ENCODE measurements at regions not wholly inside any gene's neighbourhood (a gene's known extent, or its start where the extent isn't known, plus 50 kb on each side); places are given as distances from the start of the nearest gene placed in this dataset.

DNA sequence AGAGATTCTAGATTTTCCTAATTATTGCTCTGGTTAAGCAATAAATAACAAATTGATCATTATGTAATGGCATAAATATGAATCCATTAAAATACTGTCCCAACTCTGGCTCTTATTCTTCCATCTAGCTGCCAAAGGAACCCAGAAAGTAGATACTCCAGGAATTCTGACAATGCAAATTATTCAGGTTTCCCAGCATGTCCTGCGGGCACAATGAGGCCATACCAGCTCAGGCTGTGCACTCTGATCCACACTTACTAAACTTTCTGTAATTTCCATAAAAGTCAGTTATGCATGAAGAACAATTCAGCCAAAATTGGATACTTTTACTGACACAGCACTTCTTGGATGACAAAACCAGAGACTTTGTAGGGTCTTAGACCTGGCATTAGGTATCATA, 576.3 kb downstream of the KCNH5 start:
- DNase-seq (ENCODE audit: low spot score) = no peak
- Histone ChIP-seq H3K36me3 (no peaks in the 10 kb centered on the region), H3K4me3 (no peak overlapping the region)

GRCh38 chr14:62470935-62471334, 574.3 kb downstream of the KCNH5 start:
- Histone ChIP-seq H3K4me1 (replicated peaks) (no peaks in the 10 kb centered on the region), H3K27ac (no peak overlapping the region), H3K36me3 (no peaks in the 10 kb centered on the region), H3K9me3 (no peaks in the 10 kb centered on the region), H3K27me3 (replicated peaks; ENCODE audit: insufficient read depth) (no peaks in the 10 kb centered on the region), H3K4me3 (no peak overlapping the region)
- 69% methylated on average over 4 of the region's 4 CpGs for WGBS
- intact Hi-C loops (cut with DNase I) = no loop called here
- no peak for DNase-seq (ENCODE audit: low spot score)
- no peak for TF ChIP-seq POLR2A (IDR thresholded peaks at IDR 0.05)
- no peak for TF ChIP-seq CTCF (IDR thresholded peaks at IDR 0.05)
- no peak for TF ChIP-seq POLR2AphosphoS5 (IDR thresholded peaks at IDR 0.05)

More for the DNA sequence above, 576.3 kb downstream of the KCNH5 start:
- no peaks in the 10 kb centered on the region for H3K9me3 ChIP-seq
- 81% methylated on average over 1 of the region's 1 CpG for WGBS
- no peaks in the 10 kb centered on the region for H3K4me1 ChIP-seq (replicated peaks)
- H3K27ac ChIP-seq = no peak overlapping the region
- TF ChIP-seq CTCF (IDR thresholded peaks at IDR 0.05) (no peak), POLR2AphosphoS5 (IDR thresholded peaks at IDR 0.05) (no peak), POLR2A (IDR thresholded peaks at IDR 0.05) (no peak)
- intact Hi-C loops (cut with DNase I) = no loop called here
- no peaks in the 10 kb centered on the region for H3K27me3 ChIP-seq (replicated peaks; ENCODE audit: insufficient read depth)

DNA sequence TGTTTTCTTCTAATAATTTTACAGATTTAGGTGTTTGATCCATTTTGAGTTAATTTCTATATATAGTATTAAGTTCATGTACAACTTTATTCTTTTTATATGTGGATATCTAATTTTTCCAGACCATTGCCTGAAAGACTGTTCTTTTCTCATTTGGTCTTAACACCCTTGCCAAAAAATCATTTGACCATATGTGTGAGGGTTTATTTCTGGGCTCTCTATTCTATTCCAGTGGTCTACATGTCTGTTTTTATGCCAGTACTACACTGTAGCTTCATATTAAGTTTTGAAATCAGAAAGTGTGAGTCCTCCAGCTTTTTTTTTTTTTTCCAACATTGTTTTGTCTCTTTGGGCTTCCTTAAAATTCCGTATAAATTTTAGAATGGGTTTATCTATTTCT, 554.1 kb downstream of the KCNH5 start:
- Histone ChIP-seq H3K36me3 (no peaks in the 10 kb centered on the region), H3K27me3 (replicated peaks; ENCODE audit: insufficient read depth) (no peaks in the 10 kb centered on the region), H3K9me3 (no peaks in the 10 kb centered on the region), H3K27ac (no peak overlapping the region), H3K4me3 (no peak overlapping the region), H3K4me1 (replicated peaks) (no peaks in the 10 kb centered on the region)
- WGBS = 90% methylated on average over 1 of the region's 1 CpG
- intact Hi-C loops (cut with DNase I) = no loop called here
- DNase-seq (ENCODE audit: low spot score) = no peak
- TF ChIP-seq POLR2A (IDR thresholded peaks at IDR 0.05) (no peak), POLR2AphosphoS5 (IDR thresholded peaks at IDR 0.05) (no peak), CTCF (IDR thresholded peaks at IDR 0.05) (no peak)

- H3K4me3 ChIP-seq = no peak overlapping the region
- H3K4me1 ChIP-seq (replicated peaks) = no peaks in the 10 kb centered on the region
- intact Hi-C loops (cut with DNase I) = no loop called here
- DNase-seq (ENCODE audit: low spot score) = no peak
- H3K27ac ChIP-seq = no peak overlapping the region
- no peaks in the 10 kb centered on the region for H3K27me3 ChIP-seq (replicated peaks; ENCODE audit: insufficient read depth)
- TF ChIP-seq POLR2A (IDR thresholded peaks at IDR 0.05) (no peak), CTCF (IDR thresholded peaks at IDR 0.05) (no peak), POLR2AphosphoS5 (IDR thresholded peaks at IDR 0.05) (no peak)
- no peaks in the 10 kb centered on the region for H3K36me3 ChIP-seq
- 67% methylated on average over 1 of the region's 1 CpG for WGBS
- no peaks in the 10 kb centered on the region for H3K9me3 ChIP-seq
Observed at GRCh38 chr14:62497708-62498107, 547.5 kb downstream of the KCNH5 start.

DNA sequence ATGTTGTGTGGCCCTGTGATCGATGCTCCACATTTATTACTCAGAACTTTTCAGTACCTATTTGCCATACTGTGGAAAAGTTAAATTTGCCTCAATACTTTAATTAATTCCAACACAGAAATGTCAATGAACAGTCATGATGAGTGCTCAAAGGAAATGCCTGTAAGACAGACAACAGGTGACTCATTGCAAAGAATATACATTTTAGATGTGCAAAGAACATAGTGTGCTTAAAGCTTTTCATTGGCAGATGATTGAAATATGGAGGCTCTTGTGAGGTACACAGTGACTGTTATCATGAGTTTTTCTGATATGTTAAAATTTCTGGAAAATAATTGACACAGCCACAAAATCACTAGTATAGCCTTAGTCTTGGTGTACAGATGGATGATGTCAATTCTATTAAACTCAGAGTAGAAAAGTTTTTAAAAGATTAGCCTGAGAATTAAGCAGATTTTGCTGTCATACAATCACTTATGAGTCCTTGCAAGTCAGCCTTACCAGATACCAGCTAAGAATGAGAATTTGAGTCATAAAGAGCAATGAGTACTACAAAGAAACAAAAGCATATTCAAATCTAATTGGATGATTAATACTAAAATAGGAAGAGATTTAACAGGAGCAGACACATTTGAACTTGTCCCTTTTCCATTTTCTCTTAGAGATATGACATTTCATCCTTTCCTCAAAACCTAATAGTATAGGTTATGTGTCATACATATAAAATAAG, 544.1 kb downstream of the KCNH5 start:
- H3K27ac ChIP-seq = no peak overlapping the region
- H3K4me3 ChIP-seq = no peak overlapping the region
- no peak for TF ChIP-seq CTCF (IDR thresholded peaks at IDR 0.05)
- TF ChIP-seq POLR2AphosphoS5 (IDR thresholded peaks at IDR 0.05) = no peak
- no peak for TF ChIP-seq POLR2A (IDR thresholded peaks at IDR 0.05)
- no peaks in the 10 kb centered on the region for H3K9me3 ChIP-seq
- no peak for DNase-seq (ENCODE audit: low spot score)
- intact Hi-C loops (cut with DNase I) = no loop called here
- H3K27me3 ChIP-seq (replicated peaks; ENCODE audit: insufficient read depth) = no peaks in the 10 kb centered on the region
- H3K36me3 ChIP-seq = no peaks in the 10 kb centered on the region
- 97% methylated on average over 1 of the region's 1 CpG for WGBS
- H3K4me1 ChIP-seq (replicated peaks) = no peaks in the 10 kb centered on the region
